Keratinocyte (primary cell): ENCODE measurements at regions not wholly inside any gene's neighbourhood (a gene's known extent, or its start where the extent isn't known, plus 50 kb on each side); places are given as distances from the start of the nearest gene placed in this dataset.
A peak's percentile ranks its signal among the peaks of the same experiment; 100 is the strongest.

Experiments
- DNase-seq: peaks from one replicate; pipeline ENCODE4 v3.0.0-alpha.2; 2011; ENCODE audit warnings: low read depth, missing footprints, low spot score
- FAIRE-seq: peaks from 2 replicates; lab custom pipeline; 2011; peaks lifted over from hg19 to GRCh38; lab: Jason Lieb, UNC
- H2AFZ ChIP-seq: 2 replicates; pipeline ENCODE4 v1.6.0; 2012; ENCODE audit warnings: low read length, control low read depth, inconsistent platforms; ENCODE audit not compliant: control insufficient read depth
- H3K27ac ChIP-seq: 2 replicates; pipeline ENCODE4 v1.5.1; 2011; ENCODE audit warnings: low read length; ENCODE audit not compliant: control insufficient read depth, insufficient read depth
- H3K27me3 ChIP-seq: 3 replicates; pipeline ENCODE4 v1.6.0; 2011; ENCODE audit warnings: low read length; ENCODE audit not compliant: control insufficient read depth, insufficient read depth; ENCODE audit errors: extremely low read depth
- H3K36me3 ChIP-seq, 2 experiments: 2 replicates in 1 of 2; 3 replicates in 1 of 2; pipeline ENCODE4 v1.5.1; 2011; ENCODE audit warnings: low read length in 2 of 2, mild to moderate bottlenecking in 1 of 2; ENCODE audit not compliant: control insufficient read depth in 2 of 2, insufficient read depth in 2 of 2; ENCODE audit errors: extremely low read depth in 1 of 2
- H3K4me1 ChIP-seq: 3 replicates; pipeline ENCODE4 v1.5.1; 2011; ENCODE audit warnings: low read length; ENCODE audit not compliant: control insufficient read depth, insufficient read depth; ENCODE audit errors: extremely low read depth
- H3K4me2 ChIP-seq: 3 replicates; pipeline ENCODE4 v1.6.0; 2011; ENCODE audit warnings: low read depth, low read length; ENCODE audit not compliant: control insufficient read depth, insufficient read depth; ENCODE audit errors: extremely low read depth
- H3K4me3 ChIP-seq, 3 experiments: fragments of 200-600 bp in 1 of 3; sonication (generic) in 1 of 3; 2 replicates in 2 of 3; 3 replicates in 1 of 3; pipeline ENCODE4 v1.5.1; 2011 to 2016; ENCODE audit warnings: low read length in 3 of 3, mild to moderate bottlenecking in 3 of 3, control low read depth in 2 of 3, inconsistent platforms in 1 of 3, low read depth in 1 of 3, mixed read lengths in 1 of 3, mixed run types in 1 of 3, moderate library complexity in 1 of 3; ENCODE audit not compliant: control insufficient read depth in 2 of 3, insufficient read depth in 2 of 3; ENCODE audit errors: extremely low read depth in 1 of 3
- H3K79me2 ChIP-seq: 2 replicates; pipeline ENCODE4 v1.6.0; 2012; ENCODE audit warnings: low read length; ENCODE audit not compliant: control insufficient read depth, insufficient read depth
- H3K9ac ChIP-seq: 3 replicates; pipeline ENCODE4 v1.6.0; 2011; ENCODE audit warnings: low read length; ENCODE audit not compliant: control insufficient read depth, insufficient read depth; ENCODE audit errors: extremely low read depth
- H3K9me1 ChIP-seq: 3 replicates; pipeline ENCODE4 v1.6.0; 2011; ENCODE audit warnings: low read length; ENCODE audit not compliant: control insufficient read depth, insufficient read depth; ENCODE audit errors: extremely low read depth
- H3K9me3 ChIP-seq: 2 replicates; pipeline ENCODE4 v1.5.1; 2012; ENCODE audit warnings: low read depth, low read length; ENCODE audit not compliant: control insufficient read depth
- H4K20me1 ChIP-seq: 3 replicates; pipeline ENCODE4 v1.6.0; 2011; ENCODE audit warnings: low read length; ENCODE audit not compliant: control insufficient read depth, insufficient read depth; ENCODE audit errors: extremely low read depth
- EZH2 ChIP-seq: IDR thresholded peaks from one replicate; pipeline ENCODE4 v1.6.1; 2012; ENCODE audit warnings: inconsistent platforms, mild to moderate bottlenecking, low read length, moderate library complexity
- dilution Hi-C: fragments of 300-500 bp; cut with MboI; formaldehyde crosslinking; loops from one replicate; pipeline ENCODE4 v1.7.0; 2020; ENCODE audit warnings: low sequenced_read_pairs; ENCODE audit not compliant: extremely low pct_ligation_motif_present
- TF ChIP-seq, protein P1 (sequence below), 3 experiments: IDR thresholded peaks in 1 of 3; conservative IDR thresholded peaks in 1 of 3; optimal IDR thresholded peaks in 1 of 3; 2 replicates in 2 of 3; 3 replicates in 1 of 3; pipeline versions ENCODE3 to v1.5.1; 2011; ENCODE audit warnings: low read length in 3 of 3, mild to moderate bottlenecking in 3 of 3, moderate library complexity in 2 of 3, control low read depth in 1 of 3, inconsistent platforms in 1 of 3; ENCODE audit not compliant: insufficient read depth in 2 of 3; ENCODE audit errors: extremely low read depth in 1 of 3

DNA sequence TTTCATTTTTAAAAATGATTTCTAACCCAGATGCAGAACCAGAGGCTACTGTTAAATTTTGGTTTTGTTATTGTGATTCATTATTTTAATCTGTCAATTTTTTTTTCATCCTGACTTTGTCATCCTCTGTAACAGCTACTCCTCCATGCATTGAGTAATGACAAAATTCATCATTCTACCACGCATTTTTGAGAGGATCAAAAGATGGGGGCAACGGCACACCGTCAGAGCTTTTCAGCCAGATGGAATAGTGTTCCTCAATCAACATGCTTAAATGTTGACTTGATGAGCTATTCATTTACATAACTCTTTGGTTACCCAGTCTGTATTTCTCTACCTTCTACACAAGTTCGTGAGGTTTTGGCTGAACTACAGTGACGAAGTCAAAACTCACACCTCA lies 486.3 kb downstream of the EFNB2 start:
- H3K4me3 ChIP-seq: no peak overlapping the region
- H3K9ac ChIP-seq: no peak overlapping the region
- FAIRE-seq (no peak), DNase-seq (no peak)
- H2AFZ ChIP-seq: no peak overlapping the region
- H4K20me1 ChIP-seq: no peaks in the 10 kb centered on the region
- H3K79me2 ChIP-seq: no peaks in the 10 kb centered on the region
- H3K9me3 ChIP-seq: no peaks in the 10 kb centered on the region
- H3K27ac ChIP-seq: no peak overlapping the region
- H3K9me1 ChIP-seq: no peaks in the 10 kb centered on the region
- no peaks in the 10 kb centered on the region for H3K27me3 ChIP-seq
- dilution Hi-C loops: no loop called here
- no peaks in the 10 kb centered on the region for H3K36me3 ChIP-seq
- H3K4me2 ChIP-seq: no peak overlapping the region
- TF ChIP-seq, protein P1, sequence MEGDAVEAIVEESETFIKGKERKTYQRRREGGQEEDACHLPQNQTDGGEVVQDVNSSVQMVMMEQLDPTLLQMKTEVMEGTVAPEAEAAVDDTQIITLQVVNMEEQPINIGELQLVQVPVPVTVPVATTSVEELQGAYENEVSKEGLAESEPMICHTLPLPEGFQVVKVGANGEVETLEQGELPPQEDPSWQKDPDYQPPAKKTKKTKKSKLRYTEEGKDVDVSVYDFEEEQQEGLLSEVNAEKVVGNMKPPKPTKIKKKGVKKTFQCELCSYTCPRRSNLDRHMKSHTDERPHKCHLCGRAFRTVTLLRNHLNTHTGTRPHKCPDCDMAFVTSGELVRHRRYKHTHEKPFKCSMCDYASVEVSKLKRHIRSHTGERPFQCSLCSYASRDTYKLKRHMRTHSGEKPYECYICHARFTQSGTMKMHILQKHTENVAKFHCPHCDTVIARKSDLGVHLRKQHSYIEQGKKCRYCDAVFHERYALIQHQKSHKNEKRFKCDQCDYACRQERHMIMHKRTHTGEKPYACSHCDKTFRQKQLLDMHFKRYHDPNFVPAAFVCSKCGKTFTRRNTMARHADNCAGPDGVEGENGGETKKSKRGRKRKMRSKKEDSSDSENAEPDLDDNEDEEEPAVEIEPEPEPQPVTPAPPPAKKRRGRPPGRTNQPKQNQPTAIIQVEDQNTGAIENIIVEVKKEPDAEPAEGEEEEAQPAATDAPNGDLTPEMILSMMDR (optimal IDR thresholded peaks at IDR 0.05 in 1 of 3, IDR thresholded peaks at IDR 0.05 in 1 of 3, conservative IDR thresholded peaks at IDR 0.05 in 1 of 3; ENCODE audit: extremely low read depth in 1 of 3, insufficient read depth in 2 of 3, low read length in 3 of 3): no peak
- TF ChIP-seq EZH2: no peak
- H3K4me1 ChIP-seq: no peaks in the 10 kb centered on the region

GRCh38 chr13:106048386-106048785 lies 487.1 kb downstream of the EFNB2 start:
- Histone ChIP-seq H3K9me1 (no peaks in the 10 kb centered on the region), H3K9me3 (no peaks in the 10 kb centered on the region), H3K27ac (no peak overlapping the region), H3K79me2 (no peaks in the 10 kb centered on the region), H3K36me3 (no peaks in the 10 kb centered on the region), H4K20me1 (no peaks in the 10 kb centered on the region), H3K9ac (no peak overlapping the region), H2AFZ (no peak overlapping the region), H3K4me2 (no peak overlapping the region), H3K27me3 (no peaks in the 10 kb centered on the region), H3K4me3 (no peak overlapping the region), H3K4me1 (no peaks in the 10 kb centered on the region)
- no peak for DNase-seq
- no peak for TF ChIP-seq EZH2
- TF ChIP-seq, protein P1 (optimal IDR thresholded peaks at IDR 0.05 in 1 of 3, IDR thresholded peaks at IDR 0.05 in 1 of 3, conservative IDR thresholded peaks at IDR 0.05 in 1 of 3; ENCODE audit: extremely low read depth in 1 of 3, insufficient read depth in 2 of 3, low read length in 3 of 3): no peak
- peak; percentile 46 for FAIRE-seq
- dilution Hi-C loops: no loop called here
